ENCODE measurements at regions not wholly inside any gene's neighbourhood (a gene's known extent, or its start where the extent isn't known, plus 50 kb on each side); places are given as distances from the start of the nearest gene placed in this dataset.

DNA sequence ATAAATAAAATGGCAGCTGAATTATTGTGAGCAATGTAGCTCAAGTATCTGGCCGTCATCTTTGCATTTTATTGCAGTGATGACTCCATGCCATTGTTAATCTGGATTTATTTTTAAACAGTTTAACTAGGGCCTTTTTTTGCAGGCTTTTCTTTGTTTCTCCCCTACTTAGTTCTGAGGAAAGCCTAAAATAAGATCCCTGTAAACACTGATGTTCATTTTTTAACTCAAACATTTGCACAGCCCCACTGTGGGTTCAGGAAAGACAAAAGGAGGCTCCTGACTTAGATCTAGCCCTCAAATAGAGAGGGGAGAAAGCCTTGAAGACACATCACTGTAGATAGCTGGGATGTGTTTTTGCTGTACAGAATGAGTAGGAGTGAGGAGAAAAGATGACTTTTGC lies 69.2 kb downstream of the PLEKHG1 start:
- Histone ChIP-seq H3K9ac (ENCODE audit: low read length) (no peak overlapping the region), H3K27me3 (ENCODE audit: low read depth, low read length) (no peaks in the 10 kb centered on the region), H2AFZ (ENCODE audit: low read depth, low read length) (no peak overlapping the region), H3K4me2 (ENCODE audit: low read length) (no peak overlapping the region), H4K20me1 (ENCODE audit: insufficient read depth, low read length) (peaks cover 45% of the 10 kb centered on the region), H3K36me3 (replicated peaks; ENCODE audit: low read depth, low read length) (peaks cover 14% of the 10 kb centered on the region), H3K4me1 (ENCODE audit: low read length) (no peaks in the 10 kb centered on the region), H3K27ac (ENCODE audit: low read length) (no peak overlapping the region), H3K4me3 (ENCODE audit: low read length) (no peak overlapping the region), H3K79me2 (ENCODE audit: low read length) (peaks cover 61% of the 10 kb centered on the region), H3K9me3 (ENCODE audit: insufficient read depth, low read length) (no peaks in the 10 kb centered on the region)
- TF ChIP-seq, protein P1, sequence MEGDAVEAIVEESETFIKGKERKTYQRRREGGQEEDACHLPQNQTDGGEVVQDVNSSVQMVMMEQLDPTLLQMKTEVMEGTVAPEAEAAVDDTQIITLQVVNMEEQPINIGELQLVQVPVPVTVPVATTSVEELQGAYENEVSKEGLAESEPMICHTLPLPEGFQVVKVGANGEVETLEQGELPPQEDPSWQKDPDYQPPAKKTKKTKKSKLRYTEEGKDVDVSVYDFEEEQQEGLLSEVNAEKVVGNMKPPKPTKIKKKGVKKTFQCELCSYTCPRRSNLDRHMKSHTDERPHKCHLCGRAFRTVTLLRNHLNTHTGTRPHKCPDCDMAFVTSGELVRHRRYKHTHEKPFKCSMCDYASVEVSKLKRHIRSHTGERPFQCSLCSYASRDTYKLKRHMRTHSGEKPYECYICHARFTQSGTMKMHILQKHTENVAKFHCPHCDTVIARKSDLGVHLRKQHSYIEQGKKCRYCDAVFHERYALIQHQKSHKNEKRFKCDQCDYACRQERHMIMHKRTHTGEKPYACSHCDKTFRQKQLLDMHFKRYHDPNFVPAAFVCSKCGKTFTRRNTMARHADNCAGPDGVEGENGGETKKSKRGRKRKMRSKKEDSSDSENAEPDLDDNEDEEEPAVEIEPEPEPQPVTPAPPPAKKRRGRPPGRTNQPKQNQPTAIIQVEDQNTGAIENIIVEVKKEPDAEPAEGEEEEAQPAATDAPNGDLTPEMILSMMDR (IDR thresholded peaks at IDR 0.05; ENCODE audit: low read depth, low read length), result no peak
- TF ChIP-seq EZH2phosphoT487 (IDR thresholded peaks at IDR 0.05; ENCODE audit: low read depth), result no peak

DNA sequence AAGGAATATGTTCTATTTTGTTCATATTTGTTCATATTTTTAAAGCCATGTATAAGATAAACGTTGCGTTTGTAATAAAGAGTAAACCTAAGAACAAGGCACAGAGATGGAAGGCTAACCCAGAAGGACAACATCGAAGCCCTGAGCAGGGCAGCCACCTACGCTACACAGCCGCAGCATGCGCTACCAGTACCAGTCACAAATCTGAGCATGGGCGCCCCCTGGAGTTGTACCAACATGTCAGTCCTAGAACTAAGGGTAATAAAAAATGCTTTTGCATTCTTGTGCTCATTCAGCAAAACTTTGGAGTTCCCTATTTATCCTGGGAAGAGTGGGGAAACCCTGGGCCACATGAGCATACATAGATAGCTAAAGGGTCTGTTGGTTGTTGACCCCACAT lies 70.6 kb downstream of the PLEKHG1 start:
- H3K27me3 ChIP-seq (ENCODE audit: low read depth, low read length), result no peaks in the 10 kb centered on the region
- peaks cover 43% of the 10 kb centered on the region; the same call in 1 of the 2 replicates for H4K20me1 ChIP-seq (ENCODE audit: insufficient read depth, low read length)
- peaks cover 5% of the 10 kb centered on the region for H3K36me3 ChIP-seq (replicated peaks; ENCODE audit: low read depth, low read length)
- no peak overlapping the region for H2AFZ ChIP-seq (ENCODE audit: low read depth, low read length)
- H3K4me1 ChIP-seq (ENCODE audit: low read length), result no peaks in the 10 kb centered on the region
- no peak for TF ChIP-seq EZH2phosphoT487 (IDR thresholded peaks at IDR 0.05; ENCODE audit: low read depth)
- TF ChIP-seq, protein P1 (IDR thresholded peaks at IDR 0.05; ENCODE audit: low read depth, low read length), result peak; percentile 31
- H3K79me2 ChIP-seq (ENCODE audit: low read length), result peaks cover 50% of the 10 kb centered on the region
- no peak overlapping the region for H3K9ac ChIP-seq (ENCODE audit: low read length)
- H3K9me3 ChIP-seq (ENCODE audit: insufficient read depth, low read length), result no peaks in the 10 kb centered on the region
- H3K27ac ChIP-seq (ENCODE audit: low read length), result no peak overlapping the region
- no peak overlapping the region for H3K4me2 ChIP-seq (ENCODE audit: low read length)
- H3K4me3 ChIP-seq (ENCODE audit: low read length), result no peak overlapping the region

DNA sequence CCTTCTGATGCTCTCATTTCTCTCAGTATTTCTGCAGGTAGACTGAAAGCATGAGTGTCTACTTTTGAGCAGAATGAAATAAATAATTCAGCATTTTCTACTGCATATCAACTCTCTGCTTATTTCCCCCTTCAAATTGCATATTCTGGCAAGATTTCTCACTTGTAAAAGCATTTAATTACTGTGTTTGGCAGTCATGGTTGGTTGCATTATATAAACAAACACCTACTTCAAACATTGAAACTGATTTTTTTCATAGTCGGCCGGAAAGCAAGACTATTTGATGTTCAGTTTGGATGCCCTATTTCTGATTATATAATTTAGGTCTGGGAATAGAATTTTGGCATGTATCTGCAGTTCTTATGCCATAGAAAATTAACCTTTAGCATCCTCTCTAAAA lies 73.1 kb downstream of the PLEKHG1 start:
- Histone ChIP-seq H3K27ac (ENCODE audit: low read length) (no peak overlapping the region), H3K36me3 (replicated peaks; ENCODE audit: low read depth, low read length) (peaks cover 13% of the 10 kb centered on the region), H4K20me1 (ENCODE audit: insufficient read depth, low read length) (peaks cover 29% of the 10 kb centered on the region; the same call in 1 of the 2 replicates), H3K79me2 (ENCODE audit: low read length) (peaks cover 43% of the 10 kb centered on the region), H2AFZ (ENCODE audit: low read depth, low read length) (no peak overlapping the region), H3K9me3 (ENCODE audit: insufficient read depth, low read length) (no peaks in the 10 kb centered on the region), H3K9ac (ENCODE audit: low read length) (no peak overlapping the region), H3K27me3 (ENCODE audit: low read depth, low read length) (no peaks in the 10 kb centered on the region), H3K4me3 (ENCODE audit: low read length) (no peak overlapping the region), H3K4me2 (ENCODE audit: low read length) (no peak overlapping the region), H3K4me1 (ENCODE audit: low read length) (no peaks in the 10 kb centered on the region)
- no peak for TF ChIP-seq EZH2phosphoT487 (IDR thresholded peaks at IDR 0.05; ENCODE audit: low read depth)
- TF ChIP-seq, protein P1 (IDR thresholded peaks at IDR 0.05; ENCODE audit: low read depth, low read length), result no peak

DNA sequence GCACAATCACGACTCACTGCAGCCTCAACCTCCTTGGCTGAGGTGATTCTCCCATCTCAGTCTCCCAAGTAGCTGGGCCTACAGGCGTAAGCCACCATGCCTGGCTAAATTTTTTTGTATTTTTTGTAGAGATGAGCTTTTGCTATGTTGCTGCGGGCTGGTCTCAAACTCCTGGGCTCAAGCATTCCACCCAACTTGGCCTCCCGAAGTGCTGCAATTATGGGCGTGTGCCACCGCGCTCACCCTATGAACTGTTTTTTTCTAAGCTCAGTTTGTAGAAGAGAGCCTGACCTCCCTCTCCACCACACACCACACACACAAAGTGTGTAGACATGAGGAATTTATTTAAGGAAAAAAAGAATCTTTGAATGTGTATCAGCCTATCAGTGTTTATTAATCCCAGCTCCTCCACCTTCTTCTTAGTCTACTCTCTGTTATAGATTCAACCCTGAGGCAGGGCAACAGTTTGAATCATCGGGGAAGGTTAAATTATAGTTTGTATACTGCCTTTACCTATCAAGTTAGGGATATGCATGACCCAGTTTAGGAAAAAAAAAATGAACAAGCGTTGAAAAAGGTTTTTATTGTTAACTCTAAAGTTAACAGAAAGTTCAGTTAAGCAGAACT lies 74.1 kb downstream of the PLEKHG1 start:
- H3K27ac ChIP-seq (ENCODE audit: low read length), result no peak overlapping the region
- peaks cover 33% of the 10 kb centered on the region for H3K79me2 ChIP-seq (ENCODE audit: low read length)
- H3K27me3 ChIP-seq (ENCODE audit: low read depth, low read length), result no peaks in the 10 kb centered on the region
- H2AFZ ChIP-seq (ENCODE audit: low read depth, low read length), result no peak overlapping the region
- no peaks in the 10 kb centered on the region for H3K4me1 ChIP-seq (ENCODE audit: low read length)
- no peak overlapping the region for H3K4me3 ChIP-seq (ENCODE audit: low read length)
- no peak for TF ChIP-seq EZH2phosphoT487 (IDR thresholded peaks at IDR 0.05; ENCODE audit: low read depth)
- TF ChIP-seq, protein P1 (IDR thresholded peaks at IDR 0.05; ENCODE audit: low read depth, low read length), result no peak
- H3K9ac ChIP-seq (ENCODE audit: low read length), result no peak overlapping the region
- H4K20me1 ChIP-seq (ENCODE audit: insufficient read depth, low read length), result peaks cover 32% of the 10 kb centered on the region
- peaks cover 13% of the 10 kb centered on the region for H3K36me3 ChIP-seq (replicated peaks; ENCODE audit: low read depth, low read length)
- H3K9me3 ChIP-seq (ENCODE audit: insufficient read depth, low read length), result no peaks in the 10 kb centered on the region
- no peak overlapping the region for H3K4me2 ChIP-seq (ENCODE audit: low read length)
